ENCODE measurements at regions not wholly inside any gene's neighbourhood (a gene's known extent, or its start where the extent isn't known, plus 50 kb on each side); places are given as distances from the start of the nearest gene placed in this dataset.

- TF ChIP-seq CTCF (IDR thresholded peaks at IDR 0.05; ENCODE audit: borderline replicate concordance, extremely low read depth, low read length, poor library complexity, severe bottlenecking) (no peak), EZH2 (IDR thresholded peaks at IDR 0.05; ENCODE audit: borderline replicate concordance, low read depth, low read length, severe bottlenecking) (no peak)
Measured at GRCh38 chr11:69380921-69381581, 87.1 kb downstream of the MYEOV start.
